ENCODE measurements at regions not wholly inside any gene's neighbourhood (a gene's known extent, or its start where the extent isn't known, plus 50 kb on each side); places are given as distances from the start of the nearest gene placed in this dataset.

DNA sequence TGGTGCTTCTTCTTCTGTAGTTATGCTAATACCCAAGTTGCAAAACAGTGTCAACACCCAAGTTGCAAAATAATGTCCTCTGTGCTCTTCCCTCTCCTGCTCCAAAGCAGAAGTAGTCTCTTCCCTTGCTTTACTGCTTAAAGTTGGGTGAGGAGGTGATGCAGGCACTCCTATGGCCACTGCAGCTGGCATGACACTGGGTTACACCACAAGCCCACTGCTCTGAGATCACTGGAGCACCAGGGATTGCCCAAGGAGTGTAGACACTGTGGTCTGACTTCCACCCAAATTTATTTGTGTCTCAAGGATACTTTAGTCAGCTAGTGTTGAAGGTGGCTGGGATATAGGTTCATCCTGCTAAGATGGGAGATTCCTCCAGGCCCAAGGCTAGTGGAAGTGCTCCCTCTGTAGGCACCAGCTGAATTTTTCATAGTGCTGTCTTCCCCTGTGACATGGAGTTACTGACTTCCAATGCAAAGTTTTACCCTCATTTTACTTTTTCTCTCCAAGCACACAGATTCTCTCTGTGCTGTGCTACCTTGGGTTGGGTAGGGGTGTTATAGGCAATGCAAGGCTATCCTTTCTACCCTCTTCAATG is 196.2 kb upstream of the TENT5D start:
- TF ChIP-seq, protein P1, sequence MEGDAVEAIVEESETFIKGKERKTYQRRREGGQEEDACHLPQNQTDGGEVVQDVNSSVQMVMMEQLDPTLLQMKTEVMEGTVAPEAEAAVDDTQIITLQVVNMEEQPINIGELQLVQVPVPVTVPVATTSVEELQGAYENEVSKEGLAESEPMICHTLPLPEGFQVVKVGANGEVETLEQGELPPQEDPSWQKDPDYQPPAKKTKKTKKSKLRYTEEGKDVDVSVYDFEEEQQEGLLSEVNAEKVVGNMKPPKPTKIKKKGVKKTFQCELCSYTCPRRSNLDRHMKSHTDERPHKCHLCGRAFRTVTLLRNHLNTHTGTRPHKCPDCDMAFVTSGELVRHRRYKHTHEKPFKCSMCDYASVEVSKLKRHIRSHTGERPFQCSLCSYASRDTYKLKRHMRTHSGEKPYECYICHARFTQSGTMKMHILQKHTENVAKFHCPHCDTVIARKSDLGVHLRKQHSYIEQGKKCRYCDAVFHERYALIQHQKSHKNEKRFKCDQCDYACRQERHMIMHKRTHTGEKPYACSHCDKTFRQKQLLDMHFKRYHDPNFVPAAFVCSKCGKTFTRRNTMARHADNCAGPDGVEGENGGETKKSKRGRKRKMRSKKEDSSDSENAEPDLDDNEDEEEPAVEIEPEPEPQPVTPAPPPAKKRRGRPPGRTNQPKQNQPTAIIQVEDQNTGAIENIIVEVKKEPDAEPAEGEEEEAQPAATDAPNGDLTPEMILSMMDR (IDR thresholded peaks at IDR 0.05) = no peak
- Histone ChIP-seq H3K4me1 (ENCODE audit: low read depth) (no peaks in the 10 kb centered on the region), H3K36me3 (ENCODE audit: low read depth) (no peaks in the 10 kb centered on the region), H3K4me3 (no peak overlapping the region), H3K9me3 (no peaks in the 10 kb centered on the region)
- intact Hi-C loops (cut with DNase I, micrococcal nuclease) = no loop called here
- ATAC-seq (no peak), DNase-seq (no peak)

DNA sequence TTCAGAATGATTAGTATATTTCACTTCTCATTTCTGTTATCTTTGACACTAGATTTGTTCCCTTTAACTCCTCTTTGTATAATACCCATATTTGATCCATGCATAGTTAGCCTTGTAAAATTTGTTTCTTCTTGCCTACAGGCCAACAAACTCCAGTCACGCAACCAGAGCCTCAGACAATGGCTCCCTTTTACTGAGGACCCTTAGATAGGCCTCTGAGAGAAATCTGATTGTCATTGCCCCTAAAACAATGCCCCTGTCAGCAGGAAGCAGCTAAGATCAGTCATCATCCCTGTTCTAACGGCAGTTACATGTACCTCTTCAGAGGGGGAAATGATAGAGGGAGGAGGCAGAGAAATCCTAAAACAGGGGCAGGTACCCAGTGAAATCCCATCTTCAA is 190.6 kb upstream of the TENT5D start:
- no peak overlapping the region for H3K4me3 ChIP-seq
- DNase-seq (no peak), ATAC-seq (no peak)
- H3K36me3 ChIP-seq (ENCODE audit: low read depth) = no peaks in the 10 kb centered on the region
- H3K9me3 ChIP-seq = no peaks in the 10 kb centered on the region
- H3K4me1 ChIP-seq (ENCODE audit: low read depth) = no peaks in the 10 kb centered on the region
- intact Hi-C loops (cut with DNase I, micrococcal nuclease) = no loop called here
- TF ChIP-seq, protein P1 (IDR thresholded peaks at IDR 0.05) = no peak

DNA sequence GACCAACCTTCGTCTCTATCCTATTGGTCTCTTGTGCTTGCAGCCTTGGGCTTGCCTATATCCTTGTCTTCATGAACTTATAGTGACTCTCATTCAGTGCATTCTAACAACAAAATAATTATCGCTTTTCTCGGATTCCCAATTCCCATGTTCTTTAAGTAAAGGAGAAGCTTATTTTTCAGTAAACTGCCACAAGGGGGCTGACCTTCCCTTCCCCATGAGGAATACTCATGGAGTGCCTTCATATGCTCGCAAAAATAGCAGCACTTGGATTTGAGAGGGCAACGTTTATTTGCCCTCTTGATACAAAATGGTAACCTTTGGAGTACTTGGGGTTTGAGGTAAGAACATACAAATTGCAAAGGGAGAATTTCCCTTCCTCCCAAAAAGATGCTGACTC is 183.2 kb upstream of the TENT5D start:
- ATAC-seq (no peak), DNase-seq (no peak)
- intact Hi-C loops (cut with DNase I, micrococcal nuclease) = no loop called here
- TF ChIP-seq, protein P1 (IDR thresholded peaks at IDR 0.05) = no peak
- H3K4me1 ChIP-seq (ENCODE audit: low read depth) = no peaks in the 10 kb centered on the region
- H3K4me3 ChIP-seq = no peak overlapping the region
- no peaks in the 10 kb centered on the region for H3K9me3 ChIP-seq
- H3K36me3 ChIP-seq (ENCODE audit: low read depth) = no peaks in the 10 kb centered on the region

DNA sequence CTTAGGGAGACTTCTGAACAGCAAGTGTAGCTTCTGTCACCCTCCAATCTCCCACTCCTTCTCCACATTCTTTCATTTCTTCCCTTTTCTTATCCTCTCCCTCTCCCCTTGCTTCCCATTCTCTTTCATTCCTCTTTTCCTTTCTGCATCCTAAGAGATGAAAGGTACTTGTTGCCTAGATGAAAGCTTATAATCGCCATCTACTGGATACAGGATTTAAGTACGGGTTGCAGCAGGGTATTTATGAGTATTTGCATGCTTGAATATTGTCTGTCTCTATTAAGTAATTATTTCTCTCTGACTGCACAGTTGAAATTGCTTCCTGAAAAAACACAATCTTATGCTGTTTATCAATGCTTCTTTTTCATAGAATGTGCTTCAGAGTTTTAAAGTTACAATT is 174.0 kb upstream of the TENT5D start:
- intact Hi-C loops (cut with DNase I, micrococcal nuclease) = no loop called here
- H3K4me1 ChIP-seq (ENCODE audit: low read depth) = no peaks in the 10 kb centered on the region
- H3K4me3 ChIP-seq = no peak overlapping the region
- TF ChIP-seq, protein P1 (IDR thresholded peaks at IDR 0.05) = no peak
- DNase-seq (no peak), ATAC-seq (no peak)
- H3K36me3 ChIP-seq (ENCODE audit: low read depth) = no peaks in the 10 kb centered on the region
- H3K9me3 ChIP-seq = no peaks in the 10 kb centered on the region

DNA sequence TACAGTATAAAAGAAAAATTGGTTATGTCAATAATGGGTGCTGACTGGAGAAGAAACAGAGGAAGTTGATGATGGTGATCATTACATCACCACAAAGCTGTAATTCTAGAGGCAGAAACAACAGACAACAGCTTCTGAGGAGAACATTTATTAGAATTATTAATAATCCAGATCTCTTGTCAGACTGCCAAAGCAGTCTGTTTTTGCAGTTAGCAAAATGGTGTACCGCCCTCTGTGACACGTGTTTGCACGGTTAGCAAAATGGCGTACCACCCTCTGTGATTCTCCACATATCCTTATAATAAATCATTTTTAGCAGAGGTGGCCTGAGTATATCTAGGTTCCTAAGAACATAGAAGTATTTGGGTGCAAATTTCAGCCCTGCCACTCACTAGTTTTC is 154.0 kb upstream of the TENT5D start:
- H3K4me1 ChIP-seq (ENCODE audit: low read depth) = no peaks in the 10 kb centered on the region
- no peaks in the 10 kb centered on the region for H3K36me3 ChIP-seq (ENCODE audit: low read depth)
- ATAC-seq (no peak), DNase-seq (no peak)
- intact Hi-C loops (cut with DNase I, micrococcal nuclease) = no loop called here
- H3K9me3 ChIP-seq = no peaks in the 10 kb centered on the region
- no peak overlapping the region for H3K4me3 ChIP-seq
- TF ChIP-seq, protein P1 (IDR thresholded peaks at IDR 0.05) = no peak

DNA sequence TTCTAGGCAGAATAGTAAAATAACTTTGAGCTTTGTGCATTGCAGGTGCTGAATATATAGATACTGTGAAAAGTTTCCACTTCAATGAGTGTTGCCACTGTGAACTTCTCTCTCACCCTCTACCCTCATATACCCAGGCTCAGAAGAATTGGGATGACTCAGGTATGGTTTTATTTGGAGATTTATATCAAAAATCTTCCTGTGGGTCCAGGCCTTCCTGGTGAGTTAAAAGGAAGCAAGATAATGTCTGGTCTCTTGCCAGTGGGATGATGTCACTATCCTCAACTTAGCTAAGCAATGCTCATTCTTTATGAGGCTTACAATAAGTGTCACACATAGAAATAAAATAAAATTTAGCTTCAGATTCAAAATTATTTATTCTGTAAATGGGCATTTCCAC is 153.3 kb upstream of the TENT5D start:
- no peaks in the 10 kb centered on the region for H3K9me3 ChIP-seq
- H3K4me1 ChIP-seq (ENCODE audit: low read depth) = no peaks in the 10 kb centered on the region
- TF ChIP-seq, protein P1 (IDR thresholded peaks at IDR 0.05) = no peak
- ATAC-seq (no peak), DNase-seq (no peak)
- intact Hi-C loops (cut with DNase I, micrococcal nuclease) = no loop called here
- H3K4me3 ChIP-seq = no peak overlapping the region
- no peaks in the 10 kb centered on the region for H3K36me3 ChIP-seq (ENCODE audit: low read depth)
